ENCODE measurements at regions not wholly inside any gene's neighbourhood (a gene's known extent, or its start where the extent isn't known, plus 50 kb on each side); places are given as distances from the start of the nearest gene placed in this dataset.

GRCh38 chr11:32255841-32256240 is 165.0 kb downstream of the RCN1 start:
- TF ChIP-seq, protein P1, sequence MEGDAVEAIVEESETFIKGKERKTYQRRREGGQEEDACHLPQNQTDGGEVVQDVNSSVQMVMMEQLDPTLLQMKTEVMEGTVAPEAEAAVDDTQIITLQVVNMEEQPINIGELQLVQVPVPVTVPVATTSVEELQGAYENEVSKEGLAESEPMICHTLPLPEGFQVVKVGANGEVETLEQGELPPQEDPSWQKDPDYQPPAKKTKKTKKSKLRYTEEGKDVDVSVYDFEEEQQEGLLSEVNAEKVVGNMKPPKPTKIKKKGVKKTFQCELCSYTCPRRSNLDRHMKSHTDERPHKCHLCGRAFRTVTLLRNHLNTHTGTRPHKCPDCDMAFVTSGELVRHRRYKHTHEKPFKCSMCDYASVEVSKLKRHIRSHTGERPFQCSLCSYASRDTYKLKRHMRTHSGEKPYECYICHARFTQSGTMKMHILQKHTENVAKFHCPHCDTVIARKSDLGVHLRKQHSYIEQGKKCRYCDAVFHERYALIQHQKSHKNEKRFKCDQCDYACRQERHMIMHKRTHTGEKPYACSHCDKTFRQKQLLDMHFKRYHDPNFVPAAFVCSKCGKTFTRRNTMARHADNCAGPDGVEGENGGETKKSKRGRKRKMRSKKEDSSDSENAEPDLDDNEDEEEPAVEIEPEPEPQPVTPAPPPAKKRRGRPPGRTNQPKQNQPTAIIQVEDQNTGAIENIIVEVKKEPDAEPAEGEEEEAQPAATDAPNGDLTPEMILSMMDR (IDR thresholded peaks at IDR 0.05): no peak
- intact Hi-C loops (cut with micrococcal nuclease): no loop called here
- no peak overlapping the region for H3K9ac ChIP-seq (ENCODE audit: insufficient read depth, low read length, poor library complexity, severe bottlenecking)

DNA sequence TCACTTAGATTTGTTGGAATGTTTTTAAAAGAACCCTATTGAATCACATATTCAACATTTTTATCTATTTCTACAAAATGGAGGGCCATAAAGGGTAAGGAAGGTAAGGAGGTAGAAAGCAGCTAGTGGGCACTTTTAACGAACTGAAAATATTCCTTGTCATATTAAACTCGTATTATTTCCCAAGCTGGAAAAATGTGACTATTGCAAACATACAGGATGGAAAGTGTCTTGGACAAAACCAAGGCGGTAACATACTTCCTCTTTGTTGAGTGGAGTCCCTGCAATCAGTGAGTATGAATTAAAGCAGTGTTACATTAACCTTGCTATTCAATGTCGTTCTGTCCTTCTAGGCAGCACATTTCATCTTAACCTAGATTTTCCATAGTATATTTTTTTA is 165.6 kb downstream of the RCN1 start:
- H3K27me3 Mint-ChIP-seq (ENCODE audit: low read depth in 3 of 3): peaks cover 0 to 2% (median 0%) of the 10 kb centered on the region in 3 donors
- Histone ChIP-seq H3K4me1 (ENCODE audit: control insufficient read depth in 1 of 2, insufficient read depth in 2 of 2, low read length in 2 of 2) (no peaks in the 10 kb centered on the region), H2AFZ (ENCODE audit: insufficient read depth, low read depth, low read length, poor library complexity, severe bottlenecking) (no peak overlapping the region), H3K4me3 (replicated peaks in 1 of 3; ENCODE audit: low read depth in 2 of 3, low read length in 3 of 3) (no peak overlapping the region), H3K9ac (ENCODE audit: insufficient read depth, low read length, poor library complexity, severe bottlenecking) (no peak overlapping the region), H4K20me1 (ENCODE audit: insufficient read depth, low read length) (no peaks in the 10 kb centered on the region), H3K79me2 (ENCODE audit: insufficient read depth, low read length) (no peaks in the 10 kb centered on the region), H3K36me3 (replicated peaks in 1 of 2; ENCODE audit: control insufficient read depth in 1 of 2, insufficient read depth in 2 of 2, low read length in 2 of 2) (no peaks in the 10 kb centered on the region), H3K27me3 (ENCODE audit: control insufficient read depth in 2 of 2, insufficient read depth in 2 of 2, low read length in 2 of 2) (no peaks in the 10 kb centered on the region), H3K9me3 (replicated peaks in 1 of 2; ENCODE audit: control insufficient read depth in 1 of 2, insufficient read depth in 1 of 2, low read length in 2 of 2) (no peaks in the 10 kb centered on the region), H3K4me2 (replicated peaks; ENCODE audit: extremely low read depth, low read length, poor library complexity, severe bottlenecking) (no peak overlapping the region), H3K27ac (ENCODE audit: low read depth in 1 of 2, low read length in 2 of 2) (no peak overlapping the region)
- H3K27ac Mint-ChIP-seq: peak overlapping the region in 1 of 7 donors; percentile 64
- peaks cover 6% of the 10 kb centered on the region for H3K4me1 Mint-ChIP-seq
- TF ChIP-seq, protein P1 (IDR thresholded peaks at IDR 0.05): no peak
- intact Hi-C loops (cut with micrococcal nuclease): no loop called here
- H3K36me3 Mint-ChIP-seq: no peaks in the 10 kb centered on the region
- WGBS (ENCODE audit: insufficient coverage): no CpG with 5 or more reads among the region's 4 CpGs
- H3K4me3 Mint-ChIP-seq: no peak overlapping the region
- no peaks in the 10 kb centered on the region for H3K9me3 Mint-ChIP-seq
- DNase-seq: no peak

More at GRCh38 chr11:32255841-32256240, 165.0 kb downstream of the RCN1 start:
- Histone ChIP-seq H3K27ac (ENCODE audit: low read depth in 1 of 2, low read length in 2 of 2) (no peak overlapping the region), H4K20me1 (ENCODE audit: insufficient read depth, low read length) (no peaks in the 10 kb centered on the region), H3K36me3 (replicated peaks in 1 of 2; ENCODE audit: control insufficient read depth in 1 of 2, insufficient read depth in 2 of 2, low read length in 2 of 2) (no peaks in the 10 kb centered on the region), H3K9me3 (replicated peaks in 1 of 2; ENCODE audit: control insufficient read depth in 1 of 2, insufficient read depth in 1 of 2, low read length in 2 of 2) (no peaks in the 10 kb centered on the region), H3K79me2 (ENCODE audit: insufficient read depth, low read length) (no peaks in the 10 kb centered on the region), H3K4me1 (ENCODE audit: control insufficient read depth in 1 of 2, insufficient read depth in 2 of 2, low read length in 2 of 2) (no peaks in the 10 kb centered on the region), H3K4me3 (replicated peaks in 1 of 3; ENCODE audit: low read depth in 2 of 3, low read length in 3 of 3) (no peak overlapping the region), H3K27me3 (ENCODE audit: control insufficient read depth in 2 of 2, insufficient read depth in 2 of 2, low read length in 2 of 2) (no peaks in the 10 kb centered on the region), H2AFZ (ENCODE audit: insufficient read depth, low read depth, low read length, poor library complexity, severe bottlenecking) (no peak overlapping the region), H3K4me2 (replicated peaks; ENCODE audit: extremely low read depth, low read length, poor library complexity, severe bottlenecking) (no peak overlapping the region)
- Mint-ChIP-seq H3K9me3 (no peaks in the 10 kb centered on the region), H3K27ac (no peak overlapping the region), H3K4me1 (peaks cover 6% of the 10 kb centered on the region), H3K4me3 (no peak overlapping the region), H3K27me3 (ENCODE audit: low read depth in 3 of 3) (peaks cover 0 to 2% (median 0%) of the 10 kb centered on the region in 3 donors), H3K36me3 (no peaks in the 10 kb centered on the region)
- no peak for DNase-seq
- WGBS (ENCODE audit: insufficient coverage): no CpG with 5 or more reads among the region's 8 CpGs
